GM23338 (cell line): ENCODE measurements at regions not wholly inside any gene's neighbourhood (a gene's known extent, or its start where the extent isn't known, plus 50 kb on each side); places are given as distances from the start of the nearest gene placed in this dataset.

Experiments
- CREB1 ChIP-seq: fragments of 250-450 bp; sonication (Bioruptor Pico); IDR thresholded peaks from 2 replicates; pipeline ENCODE4 v1.5.0; 2020; ENCODE audit warnings: low read depth, mild to moderate bottlenecking, moderate library complexity
- CTCF ChIP-seq, 2 experiments: fragments of 200-600 bp in 1 of 2; sonication (generic) in 1 of 2; conservative IDR thresholded peaks; 2 replicates each; pipeline versions ENCODE4 v1.5.1 to v1.6.1; 2016 to 2017; ENCODE audit warnings: antibody characterized with exemption in 2 of 2, low read depth in 2 of 2, mild to moderate bottlenecking in 2 of 2, moderate library complexity in 1 of 2
- EZH2 ChIP-seq: fragments of 200-600 bp; sonication (generic); IDR thresholded peaks from one replicate; pipeline ENCODE4 v1.8.0; 2017; ENCODE audit warnings: antibody characterized with exemption, mild to moderate bottlenecking, low read depth; ENCODE audit not compliant: unreplicated experiment
- EZH2phosphoT487 ChIP-seq: fragments of 200-600 bp; sonication (generic); IDR thresholded peaks from one replicate; pipeline ENCODE4 v1.8.1; 2018; ENCODE audit warnings: antibody characterized with exemption; ENCODE audit not compliant: unreplicated experiment
- JUNB ChIP-seq: IDR thresholded peaks from one replicate; pipeline ENCODE4 v1.6.1; 2016; ENCODE audit warnings: antibody characterized with exemption; ENCODE audit not compliant: unreplicated experiment
- POLR2AphosphoS5 ChIP-seq: IDR thresholded peaks from 2 replicates; pipeline ENCODE4 v1.6.1; 2016; ENCODE audit warnings: antibody characterized with exemption, low read depth
- ZNF331 ChIP-seq: fragments of 250-450 bp; sonication (Bioruptor Pico); IDR thresholded peaks from 2 replicates; pipeline ENCODE4 v1.5.0; 2020; ENCODE audit warnings: low read depth, mild to moderate bottlenecking, moderate library complexity
- TF ChIP-seq, protein P1 (sequence below): IDR thresholded peaks from one replicate; pipeline ENCODE4 v1.6.1; 2018; ENCODE audit warnings: antibody characterized with exemption; ENCODE audit not compliant: unreplicated experiment

DNA sequence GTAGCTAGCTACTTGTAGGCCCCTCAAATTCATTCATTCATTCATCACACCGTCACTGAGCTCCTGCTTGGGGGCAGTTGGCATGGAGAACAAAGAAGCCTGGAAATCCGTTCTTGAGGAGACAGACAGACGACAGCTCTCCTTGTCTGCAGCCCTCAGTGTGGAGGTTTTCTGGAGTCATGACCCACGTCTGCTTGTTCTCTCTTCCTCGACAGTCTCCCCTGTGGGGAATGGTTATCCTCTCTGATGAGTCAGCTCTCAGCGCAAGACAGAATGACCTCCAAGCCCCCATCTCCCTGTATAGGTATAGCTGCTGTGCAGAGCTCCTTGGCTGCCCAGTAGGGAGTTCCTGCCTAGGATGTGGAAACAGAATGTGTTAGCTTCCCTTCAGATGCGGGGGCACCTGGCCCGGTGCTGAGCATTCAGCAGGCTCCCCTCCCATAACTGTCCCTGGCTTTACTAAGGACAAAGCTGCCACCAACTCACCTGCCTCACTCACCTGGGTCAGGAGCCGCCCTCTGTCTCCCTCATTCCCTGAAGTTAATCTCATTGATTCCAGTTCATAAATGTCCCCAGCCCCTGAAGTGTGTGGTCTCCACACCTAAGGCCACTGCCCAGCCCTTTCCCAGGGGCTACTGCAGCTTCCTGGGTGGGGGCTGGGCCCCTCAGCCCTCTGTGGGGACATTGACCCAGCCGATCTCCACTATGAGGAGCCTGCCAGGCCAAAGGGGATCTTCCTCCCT is 124.7 kb downstream of the ACKR3 start:
- TF ChIP-seq CTCF (conservative IDR thresholded peaks at IDR 0.05; ENCODE audit: low read depth in 2 of 2) (no peak), POLR2AphosphoS5 (no peak), JUNB (no peak), EZH2 (no peak), CREB1 (CRISPR knock-in tag) (no peak), EZH2phosphoT487 (no peak), ZNF331 (no peak)
- TF ChIP-seq, protein P1, sequence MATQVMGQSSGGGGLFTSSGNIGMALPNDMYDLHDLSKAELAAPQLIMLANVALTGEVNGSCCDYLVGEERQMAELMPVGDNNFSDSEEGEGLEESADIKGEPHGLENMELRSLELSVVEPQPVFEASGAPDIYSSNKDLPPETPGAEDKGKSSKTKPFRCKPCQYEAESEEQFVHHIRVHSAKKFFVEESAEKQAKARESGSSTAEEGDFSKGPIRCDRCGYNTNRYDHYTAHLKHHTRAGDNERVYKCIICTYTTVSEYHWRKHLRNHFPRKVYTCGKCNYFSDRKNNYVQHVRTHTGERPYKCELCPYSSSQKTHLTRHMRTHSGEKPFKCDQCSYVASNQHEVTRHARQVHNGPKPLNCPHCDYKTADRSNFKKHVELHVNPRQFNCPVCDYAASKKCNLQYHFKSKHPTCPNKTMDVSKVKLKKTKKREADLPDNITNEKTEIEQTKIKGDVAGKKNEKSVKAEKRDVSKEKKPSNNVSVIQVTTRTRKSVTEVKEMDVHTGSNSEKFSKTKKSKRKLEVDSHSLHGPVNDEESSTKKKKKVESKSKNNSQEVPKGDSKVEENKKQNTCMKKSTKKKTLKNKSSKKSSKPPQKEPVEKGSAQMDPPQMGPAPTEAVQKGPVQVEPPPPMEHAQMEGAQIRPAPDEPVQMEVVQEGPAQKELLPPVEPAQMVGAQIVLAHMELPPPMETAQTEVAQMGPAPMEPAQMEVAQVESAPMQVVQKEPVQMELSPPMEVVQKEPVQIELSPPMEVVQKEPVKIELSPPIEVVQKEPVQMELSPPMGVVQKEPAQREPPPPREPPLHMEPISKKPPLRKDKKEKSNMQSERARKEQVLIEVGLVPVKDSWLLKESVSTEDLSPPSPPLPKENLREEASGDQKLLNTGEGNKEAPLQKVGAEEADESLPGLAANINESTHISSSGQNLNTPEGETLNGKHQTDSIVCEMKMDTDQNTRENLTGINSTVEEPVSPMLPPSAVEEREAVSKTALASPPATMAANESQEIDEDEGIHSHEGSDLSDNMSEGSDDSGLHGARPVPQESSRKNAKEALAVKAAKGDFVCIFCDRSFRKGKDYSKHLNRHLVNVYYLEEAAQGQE = no peak
